ENCODE measurements at regions not wholly inside any gene's neighbourhood (a gene's known extent, or its start where the extent isn't known, plus 50 kb on each side); places are given as distances from the start of the nearest gene placed in this dataset.
"Not testable (repeated sequence)": the region's sequence is repeated elsewhere in the genome, so short reads cannot be mapped to it uniquely, and the experiment has no call there.

- DNase-seq: no peak
These were observed 581.2 kb downstream of the PYDC2 start for GRCh38 chr3:192042116-192042515.

GRCh38 chr3:192054881-192055280 is 593.9 kb downstream of the PYDC2 start:
- peak; percentile 6 for DNase-seq

GRCh38 chr3:192055946-192056345 is 595.0 kb downstream of the PYDC2 start:
- no peak for DNase-seq

- DNase-seq: no peak
These were observed 596.3 kb downstream of the PYDC2 start for GRCh38 chr3:192057261-192057660.

- DNase-seq: no peak
These were observed 599.3 kb downstream of the PYDC2 start for GRCh38 chr3:192060160-192060781.

GRCh38 chr3:192061426-192061825 is 600.5 kb downstream of the PYDC2 start:
- DNase-seq: no peak

GRCh38 chr3:192062186-192062585 is 601.2 kb downstream of the PYDC2 start:
- no peak for DNase-seq

- DNase-seq: peak; percentile 26
These were observed 602.6 kb downstream of the PYDC2 start for GRCh38 chr3:192063570-192063969.

GRCh38 chr3:192064959-192065358 is 604.0 kb downstream of the PYDC2 start:
- DNase-seq: no peak

- DNase-seq: not testable (repeated sequence)
These were observed 605.3 kb downstream of the PYDC2 start for GRCh38 chr3:192066253-192066652.

GRCh38 chr3:192068464-192069254 is 607.7 kb downstream of the PYDC2 start:
- no peak for DNase-seq

GRCh38 chr3:192077795-192078497 is 617.0 kb downstream of the PYDC2 start:
- no peak for DNase-seq

GRCh38 chr3:192079098-192079497 is 618.1 kb downstream of the PYDC2 start:
- DNase-seq: no peak

GRCh38 chr3:192080336-192080735 is 619.4 kb downstream of the PYDC2 start:
- DNase-seq: no peak

GRCh38 chr3:192082730-192083660 is 622.0 kb downstream of the PYDC2 start:
- DNase-seq: no peak

Data from fibroblast of skin of scalp (primary cell).